ENCODE measurements at regions not wholly inside any gene's neighbourhood (a gene's known extent, or its start where the extent isn't known, plus 50 kb on each side); places are given as distances from the start of the nearest gene placed in this dataset.
"Not testable (repeated sequence)": the region's sequence is repeated elsewhere in the genome, so short reads cannot be mapped to it uniquely, and the experiment has no call there.

- DNase-seq, result no peak
Observed at GRCh38 chr12:67716817-67717216, 68.3 kb downstream of the DYRK2 start.

GRCh38 chr12:67719303-67719702 is 70.8 kb downstream of the DYRK2 start:
- not testable (repeated sequence) for DNase-seq

GRCh38 chr12:67720351-67720856 is 71.9 kb downstream of the DYRK2 start:
- peak; percentile 3 for DNase-seq

GRCh38 chr12:67721248-67721647 is 72.7 kb downstream of the DYRK2 start:
- DNase-seq, result no peak

- DNase-seq, result no peak
Observed at GRCh38 chr12:67722296-67722695, 73.8 kb downstream of the DYRK2 start.

GRCh38 chr12:67726868-67727267 is 78.3 kb downstream of the DYRK2 start:
- no peak for DNase-seq

- DNase-seq, result no peak
Observed at GRCh38 chr12:67727702-67728666, 79.4 kb downstream of the DYRK2 start.

- no peak for DNase-seq
Observed at GRCh38 chr12:67732857-67733256, 84.3 kb downstream of the DYRK2 start.

GRCh38 chr12:67735868-67736267 is 87.3 kb downstream of the DYRK2 start:
- no peak for DNase-seq

GRCh38 chr12:67740711-67741110 is 92.2 kb downstream of the DYRK2 start:
- no peak for DNase-seq

- no peak for DNase-seq
Observed at GRCh38 chr12:67741270-67741669, 92.7 kb downstream of the DYRK2 start.

GRCh38 chr12:67742461-67742860 is 93.9 kb downstream of the DYRK2 start:
- no peak for DNase-seq

GRCh38 chr12:67747869-67748742 is 99.6 kb downstream of the DYRK2 start:
- DNase-seq, result no peak

GRCh38 chr12:67748743-67749040 is 100.1 kb downstream of the DYRK2 start:
- no peak for DNase-seq

GRCh38 chr12:67750513-67751183 is 102.1 kb downstream of the DYRK2 start:
- no peak for DNase-seq

- DNase-seq, result no peak
Observed at GRCh38 chr12:67751381-67751928, 102.9 kb downstream of the DYRK2 start.

- no peak for DNase-seq
Observed at GRCh38 chr12:67752226-67752732, 103.7 kb downstream of the DYRK2 start.

GRCh38 chr12:67754933-67755697 is 106.6 kb downstream of the DYRK2 start:
- DNase-seq, result no peak

- DNase-seq, result no peak
Observed at GRCh38 chr12:67757651-67758050, 109.1 kb downstream of the DYRK2 start.

- no peak for DNase-seq
Observed at GRCh38 chr12:67758119-67758518, 109.6 kb downstream of the DYRK2 start.

- DNase-seq, result no peak
Observed at GRCh38 chr12:67758521-67758920, 110.0 kb downstream of the DYRK2 start.

GRCh38 chr12:67759829-67760228 is 111.3 kb downstream of the DYRK2 start:
- no peak for DNase-seq
